Trophoblast cell (in vitro differentiated cells and primary cell): ENCODE measurements at regions not wholly inside any gene's neighbourhood (a gene's known extent, or its start where the extent isn't known, plus 50 kb on each side); places are given as distances from the start of the nearest gene placed in this dataset.
"Not testable (repeated sequence)": the region's sequence is repeated elsewhere in the genome, so short reads cannot be mapped to it uniquely, and the experiment has no call there.

ENCODE experiments used
- DNase-seq, 2 donors: peaks; one replicate each; pipeline ENCODE4 v3.0.0-alpha.2; 2016
- H2AFZ ChIP-seq: 2 replicates; pipeline ENCODE4 v1.6.1; 2013; ENCODE audit warnings: low read length, moderate library complexity, mild to moderate bottlenecking; ENCODE audit not compliant: insufficient read depth, poor library complexity
- H2AK5ac ChIP-seq: 2 replicates; pipeline ENCODE4 v1.6.1; 2013; ENCODE audit warnings: mild to moderate bottlenecking, low read length
- H2BK120ac ChIP-seq: 2 replicates; pipeline ENCODE4 v1.6.1; 2013; ENCODE audit warnings: low read length, mild to moderate bottlenecking, moderate library complexity; ENCODE audit not compliant: insufficient read depth, poor library complexity
- H2BK12ac ChIP-seq: 2 replicates; pipeline ENCODE4 v1.6.1; 2013; ENCODE audit warnings: mild to moderate bottlenecking, low read length, moderate library complexity
- H2BK5ac ChIP-seq: 2 replicates; pipeline ENCODE4 v1.6.1; 2013; ENCODE audit warnings: low read length, low read depth, moderate library complexity, mild to moderate bottlenecking; ENCODE audit not compliant: poor library complexity
- H3K14ac ChIP-seq: 2 replicates; pipeline ENCODE4 v1.6.1; 2013; ENCODE audit warnings: mild to moderate bottlenecking, low read length
- H3K18ac ChIP-seq: 2 replicates; pipeline ENCODE4 v1.6.1; 2013; ENCODE audit warnings: mild to moderate bottlenecking, low read length
- H3K23ac ChIP-seq: 2 replicates; pipeline ENCODE4 v1.6.1; 2013; ENCODE audit warnings: low read length
- H3K27ac ChIP-seq: 2 replicates; pipeline ENCODE4 v1.5.1; 2013; ENCODE audit warnings: low read depth, mild to moderate bottlenecking, inconsistent platforms, low read length, moderate library complexity
- H3K27me3 ChIP-seq: 2 replicates; pipeline ENCODE4 v1.6.1; 2013; ENCODE audit warnings: inconsistent platforms, mild to moderate bottlenecking, low read length, moderate library complexity; ENCODE audit not compliant: insufficient read depth
- H3K36me3 ChIP-seq, 2 experiments: 1 replicate in 1 of 2; 2 replicates in 1 of 2; pipeline ENCODE4 v1.6.1; 2013; ENCODE audit warnings: low read length in 2 of 2, mild to moderate bottlenecking in 2 of 2, moderate library complexity in 1 of 2; ENCODE audit not compliant: insufficient read depth in 2 of 2, control insufficient read depth in 1 of 2
- H3K4ac ChIP-seq: 2 replicates; pipeline ENCODE4 v1.6.1; 2013; ENCODE audit warnings: low read depth, mild to moderate bottlenecking, low read length, moderate library complexity
- H3K4me1 ChIP-seq, 2 experiments: 1 replicate in 1 of 2; 2 replicates in 1 of 2; pipeline ENCODE4 v1.6.1; 2013; ENCODE audit warnings: low read length in 2 of 2, mild to moderate bottlenecking in 2 of 2, moderate library complexity in 1 of 2; ENCODE audit not compliant: insufficient read depth in 2 of 2, control insufficient read depth in 1 of 2
- H3K4me2 ChIP-seq: 2 replicates; pipeline ENCODE4 v1.6.1; 2013; ENCODE audit warnings: inconsistent platforms, mild to moderate bottlenecking, low read length, moderate library complexity
- H3K4me3 ChIP-seq: 2 replicates; pipeline ENCODE4 v1.5.1; 2013; ENCODE audit warnings: mild to moderate bottlenecking, low read depth, low read length, inconsistent platforms
- H3K79me1 ChIP-seq: one replicate; pipeline ENCODE4 v1.6.1; 2013; ENCODE audit warnings: low read length
- H3K79me2 ChIP-seq: 2 replicates; pipeline ENCODE4 v1.6.1; 2013; ENCODE audit warnings: low read length, mild to moderate bottlenecking; ENCODE audit not compliant: control insufficient read depth, insufficient read depth, poor library complexity
- H3K9ac ChIP-seq: 2 replicates; pipeline ENCODE4 v1.6.1; 2013; ENCODE audit warnings: mild to moderate bottlenecking, low read length
- H3K9me3 ChIP-seq: 2 replicates; pipeline ENCODE4 v1.6.1; 2013; ENCODE audit warnings: low read depth, mild to moderate bottlenecking, control low read depth, inconsistent platforms, low read length; ENCODE audit not compliant: insufficient read depth
- H4K12ac ChIP-seq: 2 replicates; pipeline ENCODE4 v1.6.1; 2013; ENCODE audit warnings: low read depth, mild to moderate bottlenecking, low read length, moderate library complexity
- H4K8ac ChIP-seq: 2 replicates; pipeline ENCODE4 v1.6.1; 2013; ENCODE audit warnings: low read depth, mild to moderate bottlenecking, low read length, moderate library complexity
- H4K91ac ChIP-seq: one replicate; pipeline ENCODE4 v1.6.1; 2013; ENCODE audit warnings: low read depth, mild to moderate bottlenecking, low read length, moderate library complexity
- WGBS: extraction: QIAGEN DNeasy Blood & Tissue Kit; methylation state at CpG from one replicate; pipeline ENCODE4 v1.1.7; 2013; ENCODE audit warnings: missing lambda C conversion rate; ENCODE audit not compliant: insufficient read length, insufficient coverage; ENCODE audit errors: extremely low coverage; 5-methylcytosine and 5-hydroxymethylcytosine counted together

- not testable (repeated sequence) for H3K9me3 ChIP-seq, H3K4me2 ChIP-seq, H3K36me3 ChIP-seq, H2AK5ac ChIP-seq, H4K12ac ChIP-seq, H3K4me3 ChIP-seq, H3K27me3 ChIP-seq, H3K14ac ChIP-seq, H4K8ac ChIP-seq, H3K4ac ChIP-seq, H3K79me1 ChIP-seq, H3K23ac ChIP-seq, H2BK120ac ChIP-seq, H4K91ac ChIP-seq, H3K9ac ChIP-seq, H2AFZ ChIP-seq, H3K79me2 ChIP-seq, H3K4me1 ChIP-seq, DNase-seq, H2BK5ac ChIP-seq, H2BK12ac ChIP-seq, H3K18ac ChIP-seq, H3K27ac ChIP-seq
- no CpG with 5 or more reads among the region's 4 CpGs for WGBS
Measured at GRCh38 chr14:37780731-37781130, 185.3 kb downstream of the TTC6 start.

- not testable (repeated sequence) for H4K12ac ChIP-seq, H3K18ac ChIP-seq, H2AK5ac ChIP-seq, H3K27me3 ChIP-seq, H3K4ac ChIP-seq, H3K4me1 ChIP-seq, H3K9ac ChIP-seq, H2BK12ac ChIP-seq, H3K14ac ChIP-seq, H3K27ac ChIP-seq, H2BK5ac ChIP-seq, H3K9me3 ChIP-seq, H3K36me3 ChIP-seq, H2AFZ ChIP-seq, H3K23ac ChIP-seq, H3K79me2 ChIP-seq, H4K8ac ChIP-seq, H4K91ac ChIP-seq, DNase-seq, H3K4me3 ChIP-seq, H2BK120ac ChIP-seq, H3K4me2 ChIP-seq, H3K79me1 ChIP-seq
- no CpG with 5 or more reads among the region's 3 CpGs for WGBS
Measured at GRCh38 chr14:37784203-37784826, 188.9 kb downstream of the TTC6 start.

- not testable (repeated sequence) for H3K9ac ChIP-seq, H2BK120ac ChIP-seq, H3K27ac ChIP-seq, H2BK12ac ChIP-seq, H3K79me2 ChIP-seq, H3K18ac ChIP-seq, H3K4me3 ChIP-seq, H2BK5ac ChIP-seq, H3K14ac ChIP-seq, H2AFZ ChIP-seq, H3K4ac ChIP-seq, DNase-seq, H3K79me1 ChIP-seq, H2AK5ac ChIP-seq, H3K4me2 ChIP-seq, H4K91ac ChIP-seq, H3K9me3 ChIP-seq, H3K4me1 ChIP-seq, H3K27me3 ChIP-seq, H3K36me3 ChIP-seq, H4K8ac ChIP-seq, H3K23ac ChIP-seq, H4K12ac ChIP-seq
Measured at GRCh38 chr14:37784827-37785223, 189.4 kb downstream of the TTC6 start.

DNA sequence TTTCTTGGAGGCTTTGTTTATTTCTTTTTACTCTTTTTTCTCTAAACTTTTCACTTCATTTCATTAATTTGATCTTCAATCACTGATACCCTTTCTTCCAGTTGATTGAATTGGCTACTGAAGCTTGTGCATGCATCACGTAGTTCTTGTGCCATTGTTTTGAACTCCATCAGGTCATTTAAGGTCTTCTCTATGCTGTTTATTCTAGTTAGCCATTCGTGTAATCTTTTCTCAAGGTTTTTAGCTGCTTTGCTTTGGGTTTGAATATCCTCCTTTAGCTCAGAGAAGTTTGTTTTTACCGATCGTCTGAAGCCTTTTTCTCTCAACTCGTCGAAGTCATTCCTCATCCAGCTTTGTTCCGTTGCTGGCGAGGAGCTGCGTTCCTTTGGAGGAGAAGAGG is 189.9 kb downstream of the TTC6 start:
- H4K12ac ChIP-seq, DNase-seq, H2BK12ac ChIP-seq, H3K14ac ChIP-seq, H3K9me3 ChIP-seq, H3K4me2 ChIP-seq, H3K4me1 ChIP-seq, H4K91ac ChIP-seq, H3K23ac ChIP-seq, H3K9ac ChIP-seq, H3K79me1 ChIP-seq, H3K4ac ChIP-seq, H3K27me3 ChIP-seq, H2AK5ac ChIP-seq, H3K27ac ChIP-seq, H4K8ac ChIP-seq, H3K4me3 ChIP-seq, H3K18ac ChIP-seq, H3K36me3 ChIP-seq, H2BK120ac ChIP-seq, H2BK5ac ChIP-seq, H3K79me2 ChIP-seq, H2AFZ ChIP-seq: not testable (repeated sequence)
- no CpG with 5 or more reads among the region's 9 CpGs for WGBS
